ENCODE measurements at regions not wholly inside any gene's neighbourhood (a gene's known extent, or its start where the extent isn't known, plus 50 kb on each side); places are given as distances from the start of the nearest gene placed in this dataset.
"Not testable (repeated sequence)": the region's sequence is repeated elsewhere in the genome, so short reads cannot be mapped to it uniquely, and the experiment has no call there.

DNA sequence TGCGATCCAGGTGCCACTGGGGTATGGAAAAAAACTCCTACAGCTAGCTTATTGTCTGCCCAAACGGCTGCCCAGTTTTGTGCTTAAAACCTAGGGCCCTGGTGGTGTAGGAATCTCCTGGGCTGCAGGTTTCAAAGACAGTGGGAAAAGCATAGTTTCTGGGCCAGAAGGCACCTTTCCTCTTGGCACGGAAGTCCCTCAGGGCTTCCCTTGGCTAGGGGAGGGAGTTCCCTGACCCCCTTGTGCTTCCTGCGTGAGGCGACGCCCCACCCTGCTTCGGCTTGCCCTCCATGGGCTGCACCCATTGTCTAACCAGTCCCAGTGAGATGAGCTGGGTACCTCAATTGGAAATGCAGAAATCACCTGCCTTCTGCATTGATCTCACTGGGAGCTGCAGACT is 135.0 kb downstream of the CXCL12 start:
- TF ChIP-seq, protein P1, sequence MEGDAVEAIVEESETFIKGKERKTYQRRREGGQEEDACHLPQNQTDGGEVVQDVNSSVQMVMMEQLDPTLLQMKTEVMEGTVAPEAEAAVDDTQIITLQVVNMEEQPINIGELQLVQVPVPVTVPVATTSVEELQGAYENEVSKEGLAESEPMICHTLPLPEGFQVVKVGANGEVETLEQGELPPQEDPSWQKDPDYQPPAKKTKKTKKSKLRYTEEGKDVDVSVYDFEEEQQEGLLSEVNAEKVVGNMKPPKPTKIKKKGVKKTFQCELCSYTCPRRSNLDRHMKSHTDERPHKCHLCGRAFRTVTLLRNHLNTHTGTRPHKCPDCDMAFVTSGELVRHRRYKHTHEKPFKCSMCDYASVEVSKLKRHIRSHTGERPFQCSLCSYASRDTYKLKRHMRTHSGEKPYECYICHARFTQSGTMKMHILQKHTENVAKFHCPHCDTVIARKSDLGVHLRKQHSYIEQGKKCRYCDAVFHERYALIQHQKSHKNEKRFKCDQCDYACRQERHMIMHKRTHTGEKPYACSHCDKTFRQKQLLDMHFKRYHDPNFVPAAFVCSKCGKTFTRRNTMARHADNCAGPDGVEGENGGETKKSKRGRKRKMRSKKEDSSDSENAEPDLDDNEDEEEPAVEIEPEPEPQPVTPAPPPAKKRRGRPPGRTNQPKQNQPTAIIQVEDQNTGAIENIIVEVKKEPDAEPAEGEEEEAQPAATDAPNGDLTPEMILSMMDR (IDR thresholded peaks at IDR 0.05): not testable (repeated sequence)
- TF ChIP-seq POLR2A (IDR thresholded peaks at IDR 0.05; ENCODE audit: low read depth); POLR2AphosphoS5 (IDR thresholded peaks at IDR 0.05): not testable (repeated sequence)
